K562 (cell line): ENCODE measurements at regions not wholly inside any gene's neighbourhood (a gene's known extent, or its start where the extent isn't known, plus 50 kb on each side); places are given as distances from the start of the nearest gene placed in this dataset.

Experiments used
- ATAC-seq: fragments of 200-7000 bp; cut with Tn5 transposase; 3 replicates; pipeline ENCODE4 v1.9.1; 2020; ENCODE audit warnings: moderate library complexity
- BruUV-seq: library from RNA; stranded (reverse); fragments of 400-500 nt; replicated peaks from 2 replicates; lab custom pipeline; 2021; lab: Mats Ljungman, UMichigan
- CTCF ChIA-PET: fragments of 300-600 bp; formaldehyde crosslinking; extraction: SDS; loops from one replicate; lab custom pipeline; 2021; ENCODE audit warnings: low intra/inter-chr PET ratio; lab: Yijun Ruan, JAX
- POLR2A ChIA-PET: fragments of 300-600, 350-650 bp; sonication (Branson Sonifier 250); formaldehyde crosslinking; extraction: SDS; loops from one replicate; lab custom pipeline; 2021; ENCODE audit warnings: antibody characterized with exemption, inconsistent platforms; lab: Yijun Ruan, JAX
- DNase-seq, 4 experiments: peaks; one replicate each; pipeline versions ENCODE4 v3.0.0 to v3.0.0-alpha.2; 2011 to 2018; ENCODE audit warnings: low spot score in 3 of 4, mixed read lengths in 3 of 4; ENCODE audit errors: extremely low read depth in 1 of 4
- FAIRE-seq: peaks from 2 replicates; lab custom pipeline; 2011; peaks lifted over from hg19 to GRCh38; lab: Jason Lieb, UNC
- H2AFZ ChIP-seq: 2 replicates; pipeline ENCODE4 v1.6.0; 2011; ENCODE audit warnings: low read depth, low read length, control low read depth, inconsistent platforms
- H3K27ac ChIP-seq: fragments of 200-600 bp; 3 replicates; pipeline ENCODE4 v1.8.0; 2011; ENCODE audit warnings: low read depth, mild to moderate bottlenecking, control low read depth, inconsistent platforms, low read length, moderate library complexity, mixed read lengths; ENCODE audit errors: extremely low read depth
- H3K27me3 ChIP-seq, 2 experiments: fragments of 300-600 bp in 1 of 2; 2 replicates in 1 of 2; 3 replicates in 1 of 2; pipeline versions ENCODE4 v1.6.0 to v1.8.0; 2011; ENCODE audit warnings: inconsistent platforms in 2 of 2, low read length in 2 of 2, mild to moderate bottlenecking in 1 of 2, mixed read lengths in 1 of 2, moderate library complexity in 1 of 2; ENCODE audit not compliant: control insufficient read depth in 2 of 2, insufficient read depth in 2 of 2
- H3K36me3 ChIP-seq: fragments of 300-600 bp; 3 replicates; pipeline ENCODE4 v1.8.0; 2011; ENCODE audit warnings: mild to moderate bottlenecking, low read length, inconsistent platforms; ENCODE audit not compliant: control insufficient read depth, insufficient read depth
- H3K4me1 ChIP-seq, 2 experiments: fragments of 200-600 bp in 1 of 2; replicated peaks in 1 of 2; 2 replicates in 1 of 2; 3 replicates in 1 of 2; pipeline versions ENCODE4 v1.5.1 to v1.8.0; 2011; ENCODE audit warnings: inconsistent platforms in 2 of 2, low read length in 2 of 2, mild to moderate bottlenecking in 1 of 2, mixed read lengths in 1 of 2, moderate library complexity in 1 of 2; ENCODE audit not compliant: control insufficient read depth in 2 of 2, insufficient read depth in 2 of 2
- H3K4me2 ChIP-seq: 2 replicates; pipeline ENCODE4 v1.6.1; 2011; ENCODE audit warnings: low read length, control low read depth, inconsistent platforms, mixed read lengths; ENCODE audit not compliant: insufficient read depth
- H3K4me3 ChIP-seq: fragments of 200-600 bp; sonication (generic), shearing (Covaris generic); 2 replicates; pipeline ENCODE4 v1.5.1; 2016; ENCODE audit warnings: control low read depth, inconsistent platforms
- H3K79me2 ChIP-seq: fragments of 200-600 bp; 3 replicates; pipeline ENCODE4 v1.8.0; 2011; ENCODE audit warnings: low read length, inconsistent platforms; ENCODE audit not compliant: control insufficient read depth, insufficient read depth
- H3K9ac ChIP-seq, 2 experiments: 2 replicates each; pipeline versions ENCODE4 v1.6.0 to v1.6.1; 2011; ENCODE audit warnings: low read depth in 2 of 2, low read length in 2 of 2, control low read depth in 1 of 2, inconsistent platforms in 1 of 2, mild to moderate bottlenecking in 1 of 2, mixed read lengths in 1 of 2; ENCODE audit not compliant: insufficient read depth in 1 of 2
- H3K9me1 ChIP-seq: one replicate; pipeline ENCODE4 v1.6.0; 2011; ENCODE audit warnings: inconsistent platforms, mild to moderate bottlenecking, low read length, moderate library complexity; ENCODE audit not compliant: control insufficient read depth, insufficient read depth
- H3K9me3 ChIP-seq: replicated peaks from 2 replicates; pipeline ENCODE4 v1.5.1; 2011; ENCODE audit warnings: low read depth, low read length, inconsistent platforms; ENCODE audit not compliant: control insufficient read depth, insufficient read depth
- H4K20me1 ChIP-seq: replicated peaks from 2 replicates; pipeline ENCODE4 v1.6.1; 2011; ENCODE audit warnings: low read length, inconsistent platforms, mixed read lengths; ENCODE audit not compliant: control insufficient read depth, insufficient read depth
- BCL6 ChIP-seq: fragments of 250-450 bp; sonication (Bioruptor Pico); IDR thresholded peaks from 2 replicates; pipeline ENCODE4 v1.4.0; 2020
- E2F8 ChIP-seq: fragments of 450-650 bp; IDR thresholded peaks from 2 replicates; pipeline ENCODE4 v1.7.1; 2018; ENCODE audit warnings: mild to moderate bottlenecking, low read depth; ENCODE audit not compliant: partially characterized antibody
- EHMT2 ChIP-seq: fragments of 450-650 bp; IDR thresholded peaks from 2 replicates; pipeline ENCODE4 v1.6.1; 2018; ENCODE audit warnings: antibody characterized with exemption
- FOXM1 ChIP-seq, 2 experiments: fragments of 450-650 bp in 1 of 2; sonication (generic) in 1 of 2; formaldehyde crosslinking in 1 of 2; IDR thresholded peaks; 2 replicates each; pipeline versions ENCODE4 v1.6.1 to v1.9.0; 2017 to 2022; ENCODE audit warnings: low read depth in 2 of 2, mild to moderate bottlenecking in 2 of 2, missing genetic modification reagents in 1 of 2, moderate library complexity in 1 of 2
- HOXB6 ChIP-seq: fragments of 250-450 bp; sonication (Bioruptor Pico); IDR thresholded peaks from 2 replicates; pipeline ENCODE4 v1.5.1; 2022; ENCODE audit warnings: mild to moderate bottlenecking, borderline replicate concordance
- MAFG ChIP-seq: fragments of 450-650 bp; conservative IDR thresholded peaks from 2 replicates; pipeline ENCODE4 v1.6.1; 2016; ENCODE audit warnings: missing genetic modification characterization, missing compliant biosample characterization
- MITF ChIP-seq: IDR thresholded peaks from 2 replicates; pipeline ENCODE4 v1.6.1; 2014; ENCODE audit warnings: antibody characterized with exemption
- NR0B1 ChIP-seq: fragments of 450-650 bp; IDR thresholded peaks from one replicate; pipeline ENCODE4 v1.6.1; 2018; ENCODE audit warnings: mild to moderate bottlenecking, moderate library complexity; ENCODE audit not compliant: partially characterized antibody
- NR1H2 ChIP-seq: sonication (generic); formaldehyde crosslinking; IDR thresholded peaks from 2 replicates; pipeline ENCODE4 v1.4.0; 2020; ENCODE audit warnings: mild to moderate bottlenecking, missing genetic modification reagents
- PURB ChIP-seq: sonication (generic); formaldehyde crosslinking; IDR thresholded peaks from 2 replicates; pipeline ENCODE4 v1.9.0; 2021; ENCODE audit warnings: low read depth, mild to moderate bottlenecking, missing genetic modification reagents
- RBM14 ChIP-seq: fragments of 200-400 bp; formaldehyde crosslinking; IDR thresholded peaks from 2 replicates; pipeline ENCODE4 v1.6.1; 2018; ENCODE audit warnings: low read depth, mild to moderate bottlenecking, low read length, moderate library complexity, borderline replicate concordance; ENCODE audit not compliant: insufficient read depth
- USF1 ChIP-seq: sonication (generic); formaldehyde crosslinking; IDR thresholded peaks from 2 replicates; pipeline ENCODE4 v1.9.0; 2022; ENCODE audit warnings: mild to moderate bottlenecking, missing genetic modification reagents
- ZC3H8 ChIP-seq: fragments of 450-650 bp; IDR thresholded peaks from 2 replicates; pipeline ENCODE4 v1.6.1; 2017
- ZFP30 ChIP-seq: fragments of 250-450 bp; sonication (Bioruptor Pico); IDR thresholded peaks from 2 replicates; pipeline ENCODE4 v1.8.0; 2022; ENCODE audit warnings: moderate library complexity, mild to moderate bottlenecking, inconsistent platforms, borderline replicate concordance
- WGBS: fragments of 100-300 bp; shearing (Covaris generic); methylation state at CpG from one replicate; pipeline ENCODE4 v1.1.6; 2016; ENCODE audit warnings: low coverage, mixed read lengths; ENCODE audit not compliant: insufficient coverage; ENCODE audit errors: missing lambda C conversion rate; 5-methylcytosine and 5-hydroxymethylcytosine counted together
- in situ Hi-C: fragments of 300-500 bp; cut with MboI; formaldehyde crosslinking; loops from 4 replicates; pipeline ENCODE4 v1.15.0; 2018; ENCODE audit warnings: inconsistent platforms, mixed read lengths
- intact Hi-C: fragments of 100-400 bp; cut with micrococcal nuclease; formaldehyde crosslinking; loops from 2 replicates; pipeline ENCODE4 v1.14.2; 2022

GRCh38 chr16:86911437-86911958, 333.1 kb downstream of the FOXL1 start (continued):
- TF ChIP-seq E2F8 (no peak), EHMT2 (peak; percentile 56; the same call in 1 of the 2 replicates), MAFG (peak; percentile 45; the same call in 1 of the 2 replicates)

- H3K27ac ChIP-seq: no peak overlapping the region
- DNase-seq (no peak), ATAC-seq (no peak), FAIRE-seq (no peak)
- BruUV-seq: no TSS peak
- H3K36me3 ChIP-seq: no peaks in the 10 kb centered on the region
- in situ Hi-C loops: no loop called here
- H3K4me1 ChIP-seq: peaks cover 0 to 5% of the 10 kb centered on the region in 2 experiments; a peak in 1 of 5 replicates
- H3K27me3 ChIP-seq: peaks cover 16 to 46% of the 10 kb centered on the region in 2 experiments; a peak in 4 of 5 replicates
- H3K9me1 ChIP-seq: no peaks in the 10 kb centered on the region
- TF ChIP-seq BCL6 (CRISPR knock-in tag) (no peak), MITF (no peak), PURB (no peak), NR0B1 (no peak), ZC3H8 (no peak), RBM14 (no peak), HOXB6 (CRISPR knock-in tag) (no peak), USF1 (CRISPR knock-in tag) (no peak), ZFP30 (no peak), FOXM1 (IDR thresholded peaks at IDR 0.05; ENCODE audit: low read depth) (no peak), FOXM1 (CRISPR knock-in tag; IDR thresholded peaks at IDR 0.05; ENCODE audit: low read depth) (no peak), NR1H2 (CRISPR knock-in tag) (no peak)
- H2AFZ ChIP-seq: no peak overlapping the region
- H4K20me1 ChIP-seq: peaks cover 3% of the 10 kb centered on the region
- WGBS: 8% methylated on average over 7 of the region's 7 CpGs
- intact Hi-C loops: no loop called here
- no peak overlapping the region for H3K4me3 ChIP-seq
- H3K9me3 ChIP-seq: no peaks in the 10 kb centered on the region; the same call in 1 of the 2 replicates
- ChIA-PET CTCF (no interaction called here), POLR2A (interaction anchor here (0.6 kb wide), 2 partner anchors 10 to 39 kb away, joined by 3 read pairs; no protein-coding TSS in a partner anchor)
- no peaks in the 10 kb centered on the region for H3K79me2 ChIP-seq
- H3K4me2 ChIP-seq: no peak overlapping the region
- H3K9ac ChIP-seq: no peak overlapping the region
Measured at GRCh38 chr16:86913886-86914285, 335.5 kb downstream of the FOXL1 start.
